DMS 273 (cell line): ENCODE measurements at regions not wholly inside any gene's neighbourhood (a gene's known extent, or its start where the extent isn't known, plus 50 kb on each side); places are given as distances from the start of the nearest gene placed in this dataset.
"Not testable (repeated sequence)": the region's sequence is repeated elsewhere in the genome, so short reads cannot be mapped to it uniquely, and the experiment has no call there.

ENCODE experiments used
- DNase-seq: peaks from one replicate; lab custom pipeline; 2025; ENCODE audit not compliant: unreplicated experiment; lab: John Stamatoyannopoulos, UW

DNA sequence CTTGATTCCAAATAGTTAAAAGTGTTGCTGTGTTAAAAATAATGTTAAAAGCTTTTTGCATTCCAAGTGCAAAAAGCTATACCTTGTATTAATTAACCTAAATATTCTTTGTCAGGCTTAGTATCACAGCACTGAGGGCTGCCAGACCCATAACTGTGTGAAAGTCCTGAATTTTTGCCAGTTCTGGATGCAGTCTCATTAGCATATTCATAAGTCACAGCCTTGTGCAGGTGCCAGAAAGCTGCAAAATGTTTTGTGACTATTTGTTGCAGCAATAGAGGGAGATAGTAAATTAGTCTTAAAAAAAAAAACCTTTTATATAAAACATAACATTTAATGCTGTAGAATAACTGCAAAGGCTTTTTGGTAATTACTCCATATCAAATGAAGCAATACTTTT is 56.6 kb downstream of the SLITRK1 start:
- peak; percentile 40 for DNase-seq

DNA sequence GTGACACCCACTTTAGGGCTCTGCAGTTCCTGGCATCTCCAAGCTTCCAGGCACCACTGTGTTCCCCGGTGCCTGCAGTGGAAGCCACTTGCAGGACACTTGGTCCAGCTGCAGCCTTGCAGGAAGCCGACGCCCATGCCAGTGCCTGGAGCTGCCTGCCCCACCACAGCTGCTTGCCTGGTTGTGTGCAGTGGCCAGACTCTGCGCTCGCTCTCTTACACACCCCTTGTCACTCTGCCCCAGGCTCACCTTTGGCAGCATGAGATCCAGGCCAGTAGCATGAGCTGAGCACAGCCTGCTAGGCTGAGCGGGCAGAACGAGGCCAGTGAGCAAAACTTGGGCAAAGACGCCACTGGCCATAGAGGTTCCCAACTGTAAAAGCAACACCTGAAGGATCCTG is 57.7 kb downstream of the SLITRK1 start:
- DNase-seq = no peak

GRCh38 chr13:83824120-83824519 is 58.2 kb downstream of the SLITRK1 start:
- DNase-seq = no peak

GRCh38 chr13:83819611-83820010 is 62.7 kb downstream of the SLITRK1 start:
- no peak for DNase-seq

DNA sequence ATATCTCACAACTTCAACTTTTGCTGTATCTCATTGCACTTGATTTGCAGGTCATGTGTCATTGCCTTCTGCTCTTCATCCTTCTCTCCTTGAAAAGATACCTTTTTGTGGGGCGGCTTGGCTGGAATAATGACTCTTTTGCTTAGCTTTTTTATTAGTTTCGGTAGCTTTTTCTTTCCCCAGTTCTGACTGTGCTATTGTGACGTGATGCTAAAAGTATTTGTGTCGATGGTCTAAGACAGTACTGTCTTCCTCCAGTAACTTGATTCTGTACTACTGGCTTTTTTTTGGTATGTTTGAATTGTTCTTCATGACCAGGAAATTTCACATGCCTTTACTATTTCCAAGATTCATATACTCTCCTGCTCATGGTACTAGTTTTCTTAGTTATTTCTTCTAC is 63.1 kb downstream of the SLITRK1 start:
- DNase-seq = no peak

GRCh38 chr13:83816081-83816480 is 66.2 kb downstream of the SLITRK1 start:
- no peak for DNase-seq

GRCh38 chr13:83815598-83815997 is 66.7 kb downstream of the SLITRK1 start:
- no peak for DNase-seq

DNA sequence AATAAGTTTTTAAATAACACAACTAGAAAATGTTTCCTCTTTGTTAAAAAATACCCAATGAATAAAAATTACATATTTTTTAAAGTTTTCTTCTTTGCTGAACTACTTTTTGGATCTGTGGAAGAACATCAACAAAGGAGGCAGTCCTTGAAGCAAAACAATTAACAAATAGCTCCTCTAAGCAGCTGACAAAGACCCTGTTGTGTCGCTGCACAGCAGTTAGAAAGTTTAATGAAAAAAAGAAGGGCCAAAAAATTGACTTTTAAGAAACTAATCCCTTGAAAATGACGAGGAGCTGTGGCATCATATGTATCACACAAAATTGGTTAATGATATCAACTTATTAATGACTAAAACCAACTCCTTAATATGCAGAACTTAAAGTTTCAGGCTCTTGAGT is 72.1 kb downstream of the SLITRK1 start:
- DNase-seq = no peak

GRCh38 chr13:83804356-83804962 is 77.8 kb downstream of the SLITRK1 start:
- DNase-seq = no peak

- DNase-seq = no peak
Measured at GRCh38 chr13:83798731-83799130, 83.5 kb downstream of the SLITRK1 start.

DNA sequence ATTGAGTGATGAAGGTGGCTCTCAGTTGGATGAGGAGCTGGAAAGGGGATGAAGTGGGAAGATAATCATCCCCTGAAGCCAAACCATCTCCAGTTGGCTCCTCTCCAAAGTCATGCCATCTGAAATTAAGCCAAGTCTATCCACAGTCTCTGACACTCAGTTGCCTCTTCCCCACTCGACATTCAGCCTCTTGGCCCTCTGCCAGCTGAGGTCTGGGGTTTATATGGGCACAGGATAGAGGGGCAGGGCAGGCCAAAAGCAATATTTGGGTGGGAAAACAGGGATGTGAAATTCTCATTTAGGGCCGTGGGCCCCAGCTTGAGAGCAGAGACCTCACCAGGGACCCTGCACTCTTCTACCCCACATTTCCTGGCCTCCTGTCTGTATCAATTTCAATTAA is 85.9 kb downstream of the SLITRK1 start:
- no peak for DNase-seq

GRCh38 chr13:83794583-83794982 is 87.7 kb downstream of the SLITRK1 start:
- DNase-seq = no peak

GRCh38 chr13:83780227-83780626 is 102.0 kb downstream of the SLITRK1 start:
- DNase-seq = peak; percentile 18

DNA sequence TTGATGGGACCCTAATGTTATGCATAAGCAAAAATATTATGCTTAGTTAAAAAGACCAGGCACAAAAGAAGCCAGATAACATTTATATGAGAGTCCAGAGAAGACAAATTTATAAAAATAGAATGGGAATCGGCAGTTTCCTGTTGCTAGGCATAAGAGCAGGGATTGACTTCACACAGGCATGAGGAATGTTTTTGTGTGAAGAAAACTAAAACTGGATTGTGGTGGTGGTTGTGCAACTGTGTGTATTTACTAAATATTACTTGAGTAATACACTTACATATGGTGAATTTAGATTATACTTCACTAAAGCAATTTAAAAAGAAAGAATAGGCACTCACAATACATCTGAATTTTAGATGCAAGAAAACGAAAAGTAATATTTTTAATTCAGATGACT is 108.3 kb downstream of the SLITRK1 start:
- no peak for DNase-seq

- DNase-seq = no peak
Measured at GRCh38 chr13:83765796-83766195, 116.5 kb downstream of the SLITRK1 start.

- no peak for DNase-seq
Measured at GRCh38 chr13:83761631-83762030, 120.6 kb downstream of the SLITRK1 start.

- not testable (repeated sequence) for DNase-seq
Measured at GRCh38 chr13:83755210-83755609, 127.1 kb downstream of the SLITRK1 start.

GRCh38 chr13:83753912-83754624 is 128.2 kb downstream of the SLITRK1 start:
- DNase-seq = no peak

GRCh38 chr13:83752141-83752540 is 130.1 kb downstream of the SLITRK1 start:
- no peak for DNase-seq

DNA sequence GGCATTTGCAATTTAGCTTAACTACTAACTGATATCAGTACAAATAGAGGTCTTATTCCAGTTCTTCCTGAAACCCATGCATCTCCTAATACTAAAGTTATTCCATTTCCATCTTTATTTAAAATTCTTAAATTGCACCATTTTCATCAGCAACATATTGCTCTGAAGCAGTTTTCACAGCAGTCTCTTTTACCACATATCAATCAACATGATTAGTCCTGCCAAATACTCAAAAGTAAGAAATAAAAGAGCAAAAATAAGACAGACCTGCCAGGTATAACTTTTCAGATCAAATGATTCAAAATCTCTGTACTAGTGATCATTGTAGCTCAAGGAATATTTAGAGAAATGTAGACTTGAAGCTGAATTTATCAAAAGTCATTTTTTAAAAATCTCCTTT is 141.7 kb downstream of the SLITRK1 start:
- DNase-seq = no peak

GRCh38 chr13:83738407-83738806 is 143.9 kb downstream of the SLITRK1 start:
- DNase-seq = no peak

DNA sequence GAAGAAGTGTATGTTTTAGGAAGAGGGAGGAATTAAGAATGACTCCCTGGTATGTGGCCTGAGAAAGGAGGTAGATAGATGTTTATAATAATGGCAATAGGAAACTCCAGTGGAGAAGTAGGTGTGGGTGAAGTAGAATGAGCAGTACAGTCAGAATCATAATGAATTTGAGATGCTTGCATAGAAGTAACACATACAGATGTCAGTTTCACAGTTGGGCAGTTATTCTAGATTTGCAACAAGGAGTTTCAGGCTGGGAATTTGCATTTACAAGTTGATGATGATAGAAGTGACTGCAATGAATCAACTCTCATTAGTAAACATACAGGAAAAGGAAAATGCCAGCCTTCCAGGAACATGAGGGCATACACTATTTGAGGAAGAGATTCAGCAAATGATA is 149.0 kb downstream of the SLITRK1 start:
- DNase-seq = no peak

DNA sequence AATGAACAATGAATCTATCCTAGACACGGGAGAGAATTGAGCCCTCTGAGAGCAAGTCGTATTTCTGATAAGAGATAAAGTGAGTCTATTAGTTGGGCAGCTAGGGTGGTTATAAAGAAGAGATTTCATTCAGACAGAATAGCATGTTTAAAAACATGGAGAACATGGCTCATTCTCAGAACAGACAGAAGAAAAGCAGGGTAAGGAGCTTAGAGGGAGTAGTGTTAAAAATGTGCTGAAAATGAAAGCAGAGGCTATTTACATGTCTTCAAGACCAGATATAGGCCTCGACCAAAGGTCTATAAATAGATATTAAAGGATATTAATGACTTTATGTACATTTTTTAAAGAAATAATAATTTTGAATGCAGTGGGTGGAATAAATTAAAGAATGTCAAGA is 149.5 kb downstream of the SLITRK1 start:
- DNase-seq = no peak
